SK-N-SH treated with all-trans-retinoic acid at 6 μM for 48 hours (cell line): ENCODE measurements at regions not wholly inside any gene's neighbourhood (a gene's known extent, or its start where the extent isn't known, plus 50 kb on each side); places are given as distances from the start of the nearest gene placed in this dataset.

Source experiments
- ARNTL ChIP-seq: fragments of 450-650 bp; formaldehyde crosslinking; IDR thresholded peaks from 2 replicates; pipeline ENCODE4 v1.5.0; 2020; ENCODE audit warnings: low read depth, mild to moderate bottlenecking, moderate library complexity, borderline replicate concordance
- BACH2 ChIP-seq: fragments of 250-450 bp; sonication (Bioruptor Pico); IDR thresholded peaks from 2 replicates; pipeline ENCODE4 v1.9.0; 2021; ENCODE audit warnings: mild to moderate bottlenecking, borderline replicate concordance
- ISL1 ChIP-seq: fragments of 250-450 bp; sonication (Bioruptor Pico); IDR thresholded peaks from 2 replicates; pipeline ENCODE4 v2.1.2; 2022; ENCODE audit warnings: mild to moderate bottlenecking, moderate library complexity
- PPARA ChIP-seq: fragments of 250-450 bp; sonication (Bioruptor Pico); IDR thresholded peaks from 2 replicates; pipeline ENCODE4 v1.5.0; 2020; ENCODE audit warnings: mild to moderate bottlenecking, borderline replicate concordance
- TCF4 ChIP-seq: fragments of 250-450 bp; sonication (Bioruptor Pico); IDR thresholded peaks from 2 replicates; pipeline ENCODE4 v1.8.0; 2021; ENCODE audit warnings: mild to moderate bottlenecking, moderate library complexity, borderline replicate concordance
- ZFP30 ChIP-seq: fragments of 450-650 bp; formaldehyde crosslinking; IDR thresholded peaks from 2 replicates; pipeline ENCODE4 v1.5.0; 2022; ENCODE audit warnings: mild to moderate bottlenecking, moderate library complexity
- ZNF70 ChIP-seq: fragments of 450-650 bp; formaldehyde crosslinking; IDR thresholded peaks from 2 replicates; pipeline ENCODE4 v1.5.0; 2020; ENCODE audit warnings: mild to moderate bottlenecking, moderate library complexity
- TF ChIP-seq, protein P1 (sequence below): fragments of 250-450 bp; sonication (Bioruptor Pico); IDR thresholded peaks from 2 replicates; pipeline ENCODE4 v1.5.1; 2020; ENCODE audit warnings: low read depth, mild to moderate bottlenecking, moderate library complexity

DNA sequence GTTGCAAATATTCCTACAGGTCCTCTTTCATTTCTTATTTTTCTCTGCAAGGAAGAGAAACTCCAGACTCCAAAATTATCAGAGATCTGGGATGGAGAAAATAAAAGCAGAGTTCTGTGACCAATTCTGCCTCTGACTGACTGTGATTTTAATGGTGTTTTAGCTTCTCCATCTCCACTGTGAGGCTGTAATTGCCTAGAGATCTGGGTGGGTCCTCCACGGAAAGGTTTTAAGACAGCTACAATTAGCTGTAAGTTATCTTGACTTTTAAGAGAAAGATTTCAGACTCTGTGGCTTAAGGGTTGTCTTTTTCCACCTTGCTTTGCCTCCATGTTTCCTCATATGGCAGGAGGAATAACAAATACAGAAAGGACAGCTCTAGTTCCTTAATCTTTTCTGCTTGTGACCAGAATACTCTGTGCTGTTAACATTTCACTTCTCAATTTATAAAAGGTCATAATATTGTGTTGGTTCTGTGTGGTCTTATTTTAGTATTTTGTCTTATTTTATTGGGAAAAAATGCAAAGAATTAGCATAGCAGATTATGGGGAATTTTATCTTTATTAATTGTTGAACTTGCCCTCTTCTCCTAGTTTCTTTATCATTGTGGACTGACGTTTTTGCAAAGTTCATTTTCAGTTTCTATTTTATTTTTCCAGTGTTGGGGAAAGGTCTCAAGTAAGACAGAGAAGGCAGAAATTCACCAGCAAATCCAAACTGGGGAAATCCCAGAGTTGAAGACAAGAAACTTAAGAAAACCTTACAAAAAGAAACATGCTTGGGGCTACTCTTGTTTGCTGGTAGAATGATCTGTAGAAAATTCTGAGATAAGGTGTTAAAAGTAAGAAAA lies 157.9 kb downstream of the RAP2B start:
- no peak for TF ChIP-seq ZFP30 (CRISPR knock-in tag)
- TF ChIP-seq ARNTL (CRISPR knock-in tag) = no peak
- TF ChIP-seq, protein P1, sequence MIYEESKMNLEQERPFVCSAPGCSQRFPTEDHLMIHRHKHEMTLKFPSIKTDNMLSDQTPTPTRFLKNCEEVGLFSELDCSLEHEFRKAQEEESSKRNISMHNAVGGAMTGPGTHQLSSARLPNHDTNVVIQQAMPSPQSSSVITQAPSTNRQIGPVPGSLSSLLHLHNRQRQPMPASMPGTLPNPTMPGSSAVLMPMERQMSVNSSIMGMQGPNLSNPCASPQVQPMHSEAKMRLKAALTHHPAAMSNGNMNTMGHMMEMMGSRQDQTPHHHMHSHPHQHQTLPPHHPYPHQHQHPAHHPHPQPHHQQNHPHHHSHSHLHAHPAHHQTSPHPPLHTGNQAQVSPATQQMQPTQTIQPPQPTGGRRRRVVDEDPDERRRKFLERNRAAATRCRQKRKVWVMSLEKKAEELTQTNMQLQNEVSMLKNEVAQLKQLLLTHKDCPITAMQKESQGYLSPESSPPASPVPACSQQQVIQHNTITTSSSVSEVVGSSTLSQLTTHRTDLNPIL (CRISPR knock-in tag) = no peak
- no peak for TF ChIP-seq ISL1 (CRISPR knock-in tag)
- no peak for TF ChIP-seq PPARA
- TF ChIP-seq ZNF70 (CRISPR knock-in tag) = no peak
- TF ChIP-seq TCF4 (CRISPR knock-in tag) = no peak
- TF ChIP-seq BACH2 (CRISPR knock-in tag) = no peak
